ENCODE measurements at regions not wholly inside any gene's neighbourhood (a gene's known extent, or its start where the extent isn't known, plus 50 kb on each side); places are given as distances from the start of the nearest gene placed in this dataset.
"Not testable (repeated sequence)": the region's sequence is repeated elsewhere in the genome, so short reads cannot be mapped to it uniquely, and the experiment has no call there.

DNA sequence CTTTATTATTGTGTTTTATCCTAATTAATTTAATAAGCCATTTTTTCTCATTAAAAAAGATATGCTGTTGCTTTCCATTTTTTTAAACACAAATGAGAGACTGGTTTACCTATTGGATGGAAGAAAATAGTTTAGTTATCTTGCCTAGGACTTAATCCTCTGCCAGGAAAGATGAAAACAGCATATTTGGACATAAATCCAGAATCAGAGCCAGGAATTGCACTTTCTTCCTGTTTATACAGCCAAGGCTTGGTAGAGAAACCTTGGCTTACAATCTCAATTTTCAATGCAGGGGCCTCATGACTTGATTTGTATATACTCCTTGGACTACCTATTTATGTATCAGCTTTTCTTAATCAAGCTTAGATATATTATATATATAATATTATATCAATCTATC is 618.8 kb upstream of the SEMA3D start:
- no peak for DNase-seq (ENCODE audit: low read depth)
- H3K4me3 ChIP-seq (ENCODE audit: low read length), result no peak overlapping the region
- no peak for TF ChIP-seq CTCF (IDR thresholded peaks at IDR 0.05; ENCODE audit: insufficient read depth, low read depth, low read length, missing control alignments)

GRCh38 chr7:85805249-85805648 is 618.4 kb upstream of the SEMA3D start:
- no peak overlapping the region for H3K4me3 ChIP-seq (ENCODE audit: low read length)
- no peak for TF ChIP-seq CTCF (IDR thresholded peaks at IDR 0.05; ENCODE audit: insufficient read depth, low read depth, low read length, missing control alignments)
- no peak for DNase-seq (ENCODE audit: low read depth)

GRCh38 chr7:85802211-85802610 is 615.4 kb upstream of the SEMA3D start:
- DNase-seq (ENCODE audit: low read depth), result no peak
- no peak for TF ChIP-seq CTCF (IDR thresholded peaks at IDR 0.05; ENCODE audit: insufficient read depth, low read depth, low read length, missing control alignments)
- no peak overlapping the region for H3K4me3 ChIP-seq (ENCODE audit: low read length)

GRCh38 chr7:85796956-85797355 is 610.1 kb upstream of the SEMA3D start:
- TF ChIP-seq CTCF (IDR thresholded peaks at IDR 0.05; ENCODE audit: insufficient read depth, low read depth, low read length, missing control alignments), result no peak
- DNase-seq (ENCODE audit: low read depth), result no peak
- no peak overlapping the region for H3K4me3 ChIP-seq (ENCODE audit: low read length)

GRCh38 chr7:85791098-85791497 is 604.2 kb upstream of the SEMA3D start:
- H3K4me3 ChIP-seq (ENCODE audit: low read length); DNase-seq (ENCODE audit: low read depth): not testable (repeated sequence)

- TF ChIP-seq CTCF (IDR thresholded peaks at IDR 0.05; ENCODE audit: insufficient read depth, low read depth, low read length, missing control alignments), result no peak
- no peak for DNase-seq (ENCODE audit: low read depth)
- H3K4me3 ChIP-seq (ENCODE audit: low read length), result no peak overlapping the region
These were observed 594.8 kb upstream of the SEMA3D start for GRCh38 chr7:85781606-85782005.

- DNase-seq (ENCODE audit: low read depth), result no peak
- no peak overlapping the region for H3K4me3 ChIP-seq (ENCODE audit: low read length)
- TF ChIP-seq CTCF (IDR thresholded peaks at IDR 0.05; ENCODE audit: insufficient read depth, low read depth, low read length, missing control alignments), result no peak
These were observed 590.0 kb upstream of the SEMA3D start for GRCh38 chr7:85776691-85777345.

Measured in epithelial cell of esophagus (primary cell).